Tibial nerve (tissue), 4 donors: ENCODE measurements at regions not wholly inside any gene's neighbourhood (a gene's known extent, or its start where the extent isn't known, plus 50 kb on each side); places are given as distances from the start of the nearest gene placed in this dataset.

Source experiments
- EP300 ChIP-seq, 2 donors: sonication (generic); formaldehyde crosslinking; IDR thresholded peaks; one replicate each; pipeline ENCODE4 v1.6.1; 2017; ENCODE audit warnings: antibody characterized with exemption in 2 of 2, mild to moderate bottlenecking in 1 of 2
- POLR2A ChIP-seq, 2 donors: fragments of 450-650 bp; IDR thresholded peaks; one replicate each; pipeline ENCODE4 v1.6.1; 2017; ENCODE audit warnings: antibody characterized with exemption in 2 of 2, mild to moderate bottlenecking in 2 of 2, moderate library complexity in 2 of 2
- TF ChIP-seq, protein P1 (sequence below), 5 experiments: fragments of 200-600 bp in 3 of 5; fragments of 450-650 bp in 2 of 5; sonication (generic) in 3 of 5; IDR thresholded peaks; one replicate each; pipeline ENCODE4 v1.5.1; 2016 to 2019; ENCODE audit warnings: antibody characterized with exemption in 5 of 5, mild to moderate bottlenecking in 3 of 5, moderate library complexity in 2 of 5

DNA sequence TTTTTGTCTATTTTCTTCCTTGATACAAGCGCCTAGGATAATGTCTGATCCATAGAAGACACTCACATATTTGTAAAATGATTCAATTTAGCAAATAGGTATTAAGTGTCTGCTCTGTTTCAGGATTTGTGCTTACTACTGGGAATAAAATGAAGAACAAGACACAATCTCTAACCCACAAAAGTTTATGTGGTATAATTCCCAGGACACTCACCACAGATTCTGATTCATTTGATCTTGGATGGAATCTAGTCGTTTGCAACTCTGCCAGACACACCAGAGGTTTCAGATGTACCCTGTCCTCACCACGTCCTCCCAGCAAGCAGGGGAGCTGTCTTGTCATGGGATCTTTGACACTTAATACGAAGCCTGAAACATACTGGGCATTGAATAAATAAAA is 208.3 kb downstream of the LRIG3 start:
- TF ChIP-seq, protein P1, sequence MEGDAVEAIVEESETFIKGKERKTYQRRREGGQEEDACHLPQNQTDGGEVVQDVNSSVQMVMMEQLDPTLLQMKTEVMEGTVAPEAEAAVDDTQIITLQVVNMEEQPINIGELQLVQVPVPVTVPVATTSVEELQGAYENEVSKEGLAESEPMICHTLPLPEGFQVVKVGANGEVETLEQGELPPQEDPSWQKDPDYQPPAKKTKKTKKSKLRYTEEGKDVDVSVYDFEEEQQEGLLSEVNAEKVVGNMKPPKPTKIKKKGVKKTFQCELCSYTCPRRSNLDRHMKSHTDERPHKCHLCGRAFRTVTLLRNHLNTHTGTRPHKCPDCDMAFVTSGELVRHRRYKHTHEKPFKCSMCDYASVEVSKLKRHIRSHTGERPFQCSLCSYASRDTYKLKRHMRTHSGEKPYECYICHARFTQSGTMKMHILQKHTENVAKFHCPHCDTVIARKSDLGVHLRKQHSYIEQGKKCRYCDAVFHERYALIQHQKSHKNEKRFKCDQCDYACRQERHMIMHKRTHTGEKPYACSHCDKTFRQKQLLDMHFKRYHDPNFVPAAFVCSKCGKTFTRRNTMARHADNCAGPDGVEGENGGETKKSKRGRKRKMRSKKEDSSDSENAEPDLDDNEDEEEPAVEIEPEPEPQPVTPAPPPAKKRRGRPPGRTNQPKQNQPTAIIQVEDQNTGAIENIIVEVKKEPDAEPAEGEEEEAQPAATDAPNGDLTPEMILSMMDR (IDR thresholded peaks at IDR 0.05): no peak
- TF ChIP-seq EP300 (IDR thresholded peaks at IDR 0.05) (no peak), POLR2A (IDR thresholded peaks at IDR 0.05) (no peak)
